IPS-NIHi11 (cell line): ENCODE measurements at regions not wholly inside any gene's neighbourhood (a gene's known extent, or its start where the extent isn't known, plus 50 kb on each side); places are given as distances from the start of the nearest gene placed in this dataset.
"Not testable (repeated sequence)": the region's sequence is repeated elsewhere in the genome, so short reads cannot be mapped to it uniquely, and the experiment has no call there.

Experiments used
- DNase-seq: peaks from one replicate; pipeline ENCODE4 v3.0.0; 2012; ENCODE audit warnings: mixed read lengths, low spot score

GRCh38 chr10:124164264-124164663 lies 70.9 kb upstream of the CHST15 start:
- no peak for DNase-seq

GRCh38 chr10:124162774-124163354 lies 69.5 kb upstream of the CHST15 start:
- no peak for DNase-seq

- DNase-seq: no peak
Measured at GRCh38 chr10:124162136-124162535, 68.7 kb upstream of the CHST15 start.

- no peak for DNase-seq
Measured at GRCh38 chr10:124161601-124162000, 68.2 kb upstream of the CHST15 start.

DNA sequence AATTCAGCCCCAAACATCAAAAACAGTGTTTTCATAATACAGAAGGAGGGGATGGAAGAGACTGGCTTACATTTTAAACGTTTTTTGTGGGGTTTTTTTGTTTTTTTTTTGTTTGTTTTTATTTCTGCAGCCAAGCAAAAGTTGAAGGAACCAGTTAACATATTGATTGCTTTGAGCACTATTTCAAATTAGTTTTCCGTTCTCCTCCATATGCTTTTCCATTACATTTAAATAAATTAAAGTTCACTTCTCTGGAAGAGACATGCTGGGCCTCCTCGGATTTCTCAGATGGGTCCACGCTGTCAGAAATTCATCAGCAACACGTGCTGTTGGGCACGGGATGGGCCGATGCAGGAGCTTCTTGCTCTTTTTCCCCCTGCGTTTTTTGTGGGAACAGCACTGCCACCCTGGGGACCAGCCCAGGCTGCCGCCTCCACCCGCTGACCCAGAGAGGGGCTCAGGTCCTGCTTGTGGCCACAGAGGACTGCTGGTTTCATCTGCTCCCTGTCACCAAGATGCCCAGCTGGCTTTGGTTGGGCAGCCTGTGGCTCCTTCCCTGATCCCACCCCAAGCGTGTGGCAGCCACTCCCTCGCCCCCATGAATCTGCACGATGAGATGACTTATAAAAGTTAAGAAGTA lies 67.7 kb upstream of the CHST15 start:
- no peak for DNase-seq

DNA sequence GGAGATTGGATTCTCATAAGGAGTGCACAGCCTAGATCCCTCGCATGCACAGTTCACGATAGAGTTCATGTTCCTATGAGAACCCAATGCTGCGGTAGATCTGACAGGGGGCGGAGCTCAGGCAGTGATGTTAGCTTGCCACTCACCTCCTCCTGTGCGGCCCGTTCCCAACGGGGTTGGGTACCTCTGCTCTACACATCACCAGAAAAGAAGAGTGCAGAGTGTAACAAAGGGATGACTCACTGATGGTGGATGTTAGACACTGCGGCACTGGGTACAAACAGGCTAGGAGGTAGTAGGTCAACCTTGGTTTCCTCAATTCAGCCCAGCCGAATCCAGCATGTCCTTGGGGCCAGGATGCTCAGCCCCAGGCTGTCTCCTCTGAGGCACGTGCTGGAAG lies 66.8 kb upstream of the CHST15 start:
- no peak for DNase-seq

GRCh38 chr10:124159153-124159552 lies 65.8 kb upstream of the CHST15 start:
- no peak for DNase-seq

DNA sequence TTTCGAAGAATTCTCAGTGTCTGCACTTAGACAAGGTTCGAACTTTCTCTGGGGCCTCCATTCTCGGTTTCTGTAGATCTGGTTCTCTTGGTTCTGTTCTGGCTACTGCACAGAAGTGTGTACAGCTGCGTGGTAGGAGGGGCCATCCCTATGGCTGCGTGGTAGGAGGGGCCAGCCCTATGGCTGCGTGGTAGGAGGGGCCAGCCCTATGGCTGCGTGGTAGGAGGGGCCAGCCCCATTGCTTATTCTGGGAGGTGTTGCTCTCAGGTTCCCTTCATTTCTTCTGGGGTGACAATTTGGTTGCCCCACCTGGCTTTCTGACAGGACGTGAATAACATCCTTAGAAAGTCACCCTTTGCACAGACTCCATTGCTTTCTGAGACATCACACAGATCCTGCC lies 65.2 kb upstream of the CHST15 start:
- DNase-seq: no peak

- DNase-seq: no peak
Measured at GRCh38 chr10:124157271-124157681, 63.9 kb upstream of the CHST15 start.

GRCh38 chr10:124156524-124157260 lies 63.3 kb upstream of the CHST15 start:
- DNase-seq: peak; percentile 85

- peak; percentile 65 for DNase-seq
Measured at GRCh38 chr10:124155781-124156435, 62.5 kb upstream of the CHST15 start.

GRCh38 chr10:124153023-124153826 lies 59.8 kb upstream of the CHST15 start:
- peak; percentile 80 for DNase-seq

GRCh38 chr10:124152139-124153022 lies 59.0 kb upstream of the CHST15 start:
- peak; percentile 67 for DNase-seq

DNA sequence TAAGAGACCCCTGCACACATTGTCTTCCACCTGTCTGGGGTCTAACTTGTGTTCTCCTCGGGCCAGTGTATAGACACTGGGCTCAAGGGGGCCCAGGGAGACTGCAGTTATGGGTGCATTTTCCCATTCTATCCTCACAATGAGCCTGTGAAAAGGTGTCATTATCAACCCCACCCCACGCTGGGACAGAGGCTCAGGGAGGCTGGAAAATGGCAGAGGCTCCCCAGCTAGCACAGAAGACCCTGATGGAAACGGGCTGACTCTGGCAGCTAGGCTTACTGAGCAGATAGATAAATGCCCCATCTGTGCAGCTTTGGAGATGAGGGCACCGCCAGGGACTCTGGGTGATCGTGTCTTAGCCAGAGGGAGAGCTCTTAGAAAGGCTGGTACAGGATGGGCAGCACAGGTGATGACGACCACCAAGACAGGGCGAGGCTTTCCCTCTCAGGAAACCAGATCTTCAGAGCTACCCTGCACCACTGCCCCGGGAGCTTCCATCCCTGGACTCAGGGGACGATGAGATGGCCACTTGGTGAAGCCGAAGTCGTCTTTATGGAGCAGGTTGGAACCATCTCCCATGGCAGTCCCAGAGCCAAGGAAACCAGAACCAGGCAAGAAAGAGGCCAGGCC lies 58.2 kb upstream of the CHST15 start:
- no peak for DNase-seq

GRCh38 chr10:124150807-124151417 lies 57.5 kb upstream of the CHST15 start:
- DNase-seq: no peak

DNA sequence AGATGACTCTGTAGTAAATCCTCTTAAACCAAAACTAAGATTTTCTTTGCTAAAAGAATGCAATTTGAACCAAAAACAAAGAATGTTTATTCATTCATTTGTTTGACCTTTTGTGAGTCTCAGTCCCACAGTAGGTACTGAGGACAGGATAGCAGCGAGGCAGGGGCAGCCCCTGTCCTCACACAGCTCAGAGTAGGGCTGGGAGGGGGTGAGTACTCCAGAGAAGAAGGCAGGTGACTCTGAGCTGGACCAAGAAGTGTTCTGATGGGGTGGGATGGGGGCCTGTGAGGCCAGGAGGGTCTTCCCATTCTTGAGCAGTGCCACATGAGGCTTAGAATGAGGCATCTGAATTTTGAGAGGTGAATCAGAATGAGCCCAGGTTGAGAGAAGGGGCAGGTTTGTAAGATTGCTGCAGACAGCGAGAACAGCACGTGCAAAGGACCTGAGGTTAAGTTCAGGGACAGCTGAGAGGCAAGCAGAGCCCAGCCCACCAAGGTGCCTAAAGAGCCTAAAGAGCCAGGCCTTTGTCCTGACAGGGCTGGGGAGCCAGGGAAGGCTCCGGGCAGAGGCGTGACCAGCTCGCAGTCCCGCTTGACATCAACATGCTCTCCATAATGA lies 56.9 kb upstream of the CHST15 start:
- DNase-seq: no peak

- no peak for DNase-seq
Measured at GRCh38 chr10:124149189-124150042, 56.0 kb upstream of the CHST15 start.

DNA sequence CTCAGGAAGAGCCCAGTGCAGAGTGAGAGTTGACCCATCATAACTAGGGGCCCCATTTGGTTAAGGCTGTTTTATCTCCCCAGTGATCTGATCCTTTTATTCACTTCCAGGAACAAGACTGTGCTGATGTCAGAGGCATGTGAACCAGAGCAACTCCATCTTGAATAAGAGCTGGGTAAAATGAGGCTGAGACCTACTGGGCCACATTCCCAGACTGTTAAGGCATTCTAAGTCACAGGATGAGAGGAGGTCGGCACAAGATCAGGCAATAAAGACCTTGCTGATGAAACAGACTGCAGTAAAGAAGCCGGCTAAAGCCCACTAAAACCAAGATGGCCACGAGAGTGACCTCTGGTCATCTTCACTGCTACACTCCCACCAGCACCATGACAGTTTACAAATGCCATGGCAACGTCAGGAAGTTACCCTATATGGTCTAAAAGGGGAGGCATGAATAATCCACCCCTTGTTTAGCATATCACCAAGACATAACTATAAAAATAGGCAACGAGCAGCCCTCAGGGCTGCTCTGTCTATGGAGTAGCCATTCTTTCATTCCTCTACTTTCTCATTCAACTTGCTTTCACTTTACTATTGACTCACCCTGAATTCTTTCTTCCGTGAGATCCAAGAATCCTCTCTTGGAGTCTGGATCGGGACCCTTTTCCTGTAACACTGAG lies 55.3 kb upstream of the CHST15 start:
- not testable (repeated sequence) for DNase-seq
